H1 (cell line): ENCODE measurements at regions not wholly inside any gene's neighbourhood (a gene's known extent, or its start where the extent isn't known, plus 50 kb on each side); places are given as distances from the start of the nearest gene placed in this dataset.

ENCODE experiments used
- CTCF ChIA-PET: fragments of 300-600 bp; sonication (Branson Sonifier 250); formaldehyde crosslinking; loops from one replicate; lab custom pipeline; 2021; ENCODE audit not compliant: partially characterized antibody; lab: Charles Lee
- POLR2A ChIA-PET: fragments of 300-600 bp; sonication (Branson Sonifier 250); formaldehyde crosslinking; loops from one replicate; lab custom pipeline; 2021; ENCODE audit warnings: inconsistent platforms; ENCODE audit not compliant: partially characterized antibody; lab: Charles Lee
- DNase-seq, 2 experiments: peaks; one replicate each; pipeline versions ENCODE4 v3.0.0 to v3.0.0-alpha.2; 2010 to 2022; ENCODE audit warnings: low spot score in 2 of 2, low read depth in 1 of 2, mixed read lengths in 1 of 2
- FAIRE-seq: peaks from 2 replicates; lab custom pipeline; 2011; peaks lifted over from hg19 to GRCh38; lab: Jason Lieb, UNC
- H2AFZ ChIP-seq: 2 replicates; pipeline ENCODE4 v1.8.1; 2012; ENCODE audit warnings: low read length, inconsistent platforms
- H2AK5ac ChIP-seq: 2 replicates; pipeline ENCODE4 v1.6.1; 2013; ENCODE audit warnings: low read depth, low read length
- H2BK120ac ChIP-seq: replicated peaks from 2 replicates; pipeline ENCODE3; 2013; ENCODE audit warnings: low read depth, low read length, inconsistent platforms
- H2BK12ac ChIP-seq: 2 replicates; pipeline ENCODE4 v1.6.1; 2013; ENCODE audit warnings: low read depth, low read length
- H2BK15ac ChIP-seq: 2 replicates; pipeline ENCODE4 v1.6.1; 2013; ENCODE audit warnings: low read length
- H2BK20ac ChIP-seq: 2 replicates; pipeline ENCODE4 v1.6.1; 2013; ENCODE audit warnings: low read length
- H2BK5ac ChIP-seq: 2 replicates; pipeline ENCODE4 v1.6.1; 2013; ENCODE audit warnings: low read depth, low read length
- H3K14ac ChIP-seq: 2 replicates; pipeline ENCODE4 v1.6.1; 2013; ENCODE audit warnings: inconsistent platforms; ENCODE audit not compliant: insufficient read length
- H3K18ac ChIP-seq: 2 replicates; pipeline ENCODE4 v1.6.1; 2013; ENCODE audit warnings: low read length; ENCODE audit errors: extremely low read depth
- H3K23ac ChIP-seq: 2 replicates; pipeline ENCODE4 v1.6.1; 2013; ENCODE audit warnings: inconsistent platforms; ENCODE audit not compliant: insufficient read length
- H3K23me2 ChIP-seq: 2 replicates; pipeline ENCODE4 v1.6.1; 2013; ENCODE audit warnings: low read depth, low read length
- H3K27ac ChIP-seq: 2 replicates; pipeline ENCODE4 v1.6.1; 2011; ENCODE audit warnings: low read depth, low read length, inconsistent platforms
- H3K27me3 ChIP-seq, 4 experiments: replicated peaks in 1 of 4; 1 replicate in 1 of 4; 2 replicates in 3 of 4; pipeline versions ENCODE4 v1.6.1 to v1.8.1; 2011 to 2013; ENCODE audit warnings: low read length in 3 of 4, mild to moderate bottlenecking in 3 of 4, inconsistent platforms in 2 of 4, mixed read lengths in 2 of 4, moderate library complexity in 1 of 4; ENCODE audit not compliant: control insufficient read depth in 3 of 4, insufficient read depth in 3 of 4; ENCODE audit errors: extremely low read depth in 1 of 4
- H3K36me3 ChIP-seq, 4 experiments: 2 replicates each; pipeline versions ENCODE4 v1.6.1 to v1.8.1; 2011 to 2013; ENCODE audit warnings: mild to moderate bottlenecking in 4 of 4, low read length in 3 of 4, moderate library complexity in 2 of 4, control low read depth in 1 of 4, inconsistent platforms in 1 of 4; ENCODE audit not compliant: insufficient read depth in 4 of 4, control insufficient read depth in 2 of 4
- H3K4ac ChIP-seq: replicated peaks from 2 replicates; pipeline ENCODE3; 2013; ENCODE audit warnings: low read length, low read depth, mixed read lengths, inconsistent platforms; ENCODE audit not compliant: insufficient read length
- H3K4me1 ChIP-seq, 4 experiments: replicated peaks in 1 of 4; 1 replicate in 1 of 4; 2 replicates in 3 of 4; pipeline versions ENCODE4 v1.6.1 to v1.8.1; 2011 to 2013; ENCODE audit warnings: low read length in 3 of 4, inconsistent platforms in 2 of 4, mixed read lengths in 1 of 4; ENCODE audit not compliant: insufficient read depth in 4 of 4, control insufficient read depth in 3 of 4
- H3K4me2 ChIP-seq, 2 experiments: 2 replicates each; pipeline versions ENCODE4 v1.6.1 to v1.8.1; 2011 to 2013; ENCODE audit warnings: low read depth in 2 of 2, low read length in 2 of 2, control low read depth in 1 of 2, inconsistent platforms in 1 of 2, mild to moderate bottlenecking in 1 of 2; ENCODE audit not compliant: insufficient read depth in 1 of 2
- H3K4me3 ChIP-seq, 4 experiments: fragments of 200-600, 300-600 bp in 1 of 4; sonication (generic), shearing (Covaris generic), sonication (Bioruptor Twin) in 1 of 4; 2 replicates each; pipeline versions ENCODE4 v1.5.1 to v1.8.1; 2011 to 2016; ENCODE audit warnings: low read length in 4 of 4, low read depth in 3 of 4, control low read depth in 2 of 4, inconsistent platforms in 2 of 4, mild to moderate bottlenecking in 2 of 4, mixed read lengths in 1 of 4, moderate library complexity in 1 of 4; ENCODE audit not compliant: insufficient read depth in 2 of 4; ENCODE audit errors: extremely low read depth in 1 of 4
- H3K56ac ChIP-seq: replicated peaks from 2 replicates; pipeline ENCODE3; 2013; ENCODE audit warnings: low read depth, mild to moderate bottlenecking, mixed read lengths, low read length, inconsistent platforms; ENCODE audit not compliant: insufficient read length
- H3K79me1 ChIP-seq: 2 replicates; pipeline ENCODE4 v1.6.1; 2013; ENCODE audit warnings: low read depth, low read length, control low read depth
- H3K79me2 ChIP-seq, 2 experiments: 2 replicates each; pipeline versions ENCODE4 v1.6.1 to v1.8.1; 2012 to 2013; ENCODE audit warnings: low read length in 2 of 2, mild to moderate bottlenecking in 2 of 2, inconsistent platforms in 1 of 2; ENCODE audit not compliant: insufficient read depth in 2 of 2, control insufficient read depth in 1 of 2
- H3K9ac ChIP-seq, 4 experiments: replicated peaks in 1 of 4; 1 replicate in 1 of 4; 2 replicates in 3 of 4; pipeline versions ENCODE4 v1.6.1 to v1.8.1; 2011 to 2013; ENCODE audit warnings: low read depth in 3 of 4, low read length in 3 of 4, control low read depth in 2 of 4, mild to moderate bottlenecking in 2 of 4, moderate library complexity in 2 of 4, inconsistent platforms in 1 of 4; ENCODE audit errors: extremely low read depth in 1 of 4
- H3K9me3 ChIP-seq, 2 experiments: 2 replicates each; pipeline versions ENCODE4 v1.6.1 to v1.8.1; 2012 to 2013; ENCODE audit warnings: mild to moderate bottlenecking in 2 of 2, moderate library complexity in 2 of 2, control low read depth in 1 of 2, inconsistent platforms in 1 of 2, low read depth in 1 of 2, low read length in 1 of 2, mixed read lengths in 1 of 2; ENCODE audit not compliant: insufficient read depth in 2 of 2
- H4K20me1 ChIP-seq, 2 experiments: replicated peaks in 1 of 2; 2 replicates each; pipeline versions ENCODE3 to v1.8.1; 2011 to 2013; ENCODE audit warnings: inconsistent platforms in 2 of 2, low read length in 2 of 2, mild to moderate bottlenecking in 1 of 2; ENCODE audit not compliant: insufficient read depth in 2 of 2, control insufficient read depth in 1 of 2
- H4K5ac ChIP-seq: 2 replicates; pipeline ENCODE4 v1.6.1; 2013; ENCODE audit warnings: low read length, low read depth, mixed read lengths, inconsistent platforms; ENCODE audit not compliant: insufficient read length
- H4K8ac ChIP-seq: 2 replicates; pipeline ENCODE4 v1.8.0; 2013; ENCODE audit warnings: mild to moderate bottlenecking, moderate library complexity, low read length, inconsistent platforms; ENCODE audit not compliant: insufficient read depth; ENCODE audit errors: extremely low read depth
- H4K91ac ChIP-seq: replicated peaks from 2 replicates; pipeline ENCODE3; 2013; ENCODE audit warnings: low read length, mixed read lengths, inconsistent platforms; ENCODE audit not compliant: insufficient read length
- ASH2L ChIP-seq: fragments of 200-600, 300-600 bp; sonication (generic); IDR thresholded peaks from one replicate; pipeline ENCODE4 v1.7.1; 2017; ENCODE audit warnings: low read length
- CBX5 ChIP-seq: fragments of 300-800, 300-1000 bp; sonication (generic); IDR thresholded peaks from 2 replicates; pipeline ENCODE4 v1.7.1; 2016; ENCODE audit warnings: antibody characterized with exemption, low read length, low read depth
- CEBPB ChIP-seq: IDR thresholded peaks from 2 replicates; pipeline ENCODE4 v1.6.1; 2012; ENCODE audit warnings: low read depth, low read length
- EZH2 ChIP-seq: fragments of 200-600 bp; sonication (generic); IDR thresholded peaks from 2 replicates; pipeline ENCODE4 v1.7.1; 2012; ENCODE audit warnings: low read depth, mild to moderate bottlenecking, moderate library complexity, low read length, inconsistent platforms; ENCODE audit not compliant: severe bottlenecking
- GABPA ChIP-seq: IDR thresholded peaks from 2 replicates; pipeline ENCODE4 v1.6.1; 2011; ENCODE audit warnings: mild to moderate bottlenecking, low read length, moderate library complexity, borderline replicate concordance; ENCODE audit not compliant: insufficient read depth
- HDAC2 ChIP-seq, 2 experiments: fragments of 300-600 bp in 1 of 2; sonication (generic) in 1 of 2; IDR thresholded peaks; 2 replicates each; pipeline ENCODE4 v1.6.1; 2011 to 2012; ENCODE audit warnings: low read depth in 2 of 2, low read length in 2 of 2, mild to moderate bottlenecking in 2 of 2, moderate library complexity in 2 of 2, borderline replicate concordance in 1 of 2, inconsistent platforms in 1 of 2
- NANOG ChIP-seq: IDR thresholded peaks from 2 replicates; pipeline ENCODE4 v1.6.1; 2011; ENCODE audit warnings: low read length, low read depth, mild to moderate bottlenecking, inconsistent platforms; ENCODE audit not compliant: insufficient read depth, poor library complexity, severe bottlenecking
- POU5F1 ChIP-seq: IDR thresholded peaks from 2 replicates; pipeline ENCODE4 v1.6.1; 2011; ENCODE audit warnings: low read depth, mild to moderate bottlenecking, low read length, moderate library complexity
- RBBP5 ChIP-seq: IDR thresholded peaks from 2 replicates; pipeline ENCODE4 v1.7.1; 2012; ENCODE audit warnings: low read depth, mild to moderate bottlenecking, inconsistent platforms, low read length, moderate library complexity, borderline replicate concordance
- RFX5 ChIP-seq: IDR thresholded peaks from 2 replicates; pipeline ENCODE4 v1.6.1; 2011; ENCODE audit warnings: low read depth, low read length, improper control_type of control experiment, borderline replicate concordance
- RXRA ChIP-seq: IDR thresholded peaks from 2 replicates; pipeline ENCODE4 v1.6.1; 2011; ENCODE audit warnings: low read depth, mild to moderate bottlenecking, low read length, moderate library complexity; ENCODE audit not compliant: insufficient read depth
- SP4 ChIP-seq: IDR thresholded peaks from 2 replicates; pipeline ENCODE4 v1.6.1; 2012; ENCODE audit warnings: low read length, inconsistent platforms
- USF2 ChIP-seq: IDR thresholded peaks from 2 replicates; pipeline ENCODE4 v1.6.1; 2011; ENCODE audit warnings: low read length, improper control_type of control experiment
- ZNF274 ChIP-seq: IDR thresholded peaks from 2 replicates; pipeline ENCODE4 v1.7.0; 2012; ENCODE audit warnings: low read length, borderline replicate concordance; ENCODE audit errors: extremely low read depth
- WGBS, 2 experiments: shearing (Covaris generic) in 1 of 2; methylation state at CpG; one replicate each; pipeline versions ENCODE4 v1.1.6 to v1.1.7; 2013 to 2015; ENCODE audit warnings: low lambda C conversion rate in 2 of 2, mixed read lengths in 2 of 2, inconsistent platforms in 1 of 2, low coverage in 1 of 2, missing lambda C conversion rate in 1 of 2; ENCODE audit not compliant: insufficient replicate concordance in 2 of 2, insufficient coverage in 1 of 2, insufficient read length in 1 of 2; ENCODE audit errors: extremely low coverage in 1 of 2, missing lambda C conversion rate in 1 of 2; 5-methylcytosine and 5-hydroxymethylcytosine counted together

GRCh38 chr3:80114694-80115093 is 346.9 kb upstream of the ROBO1 start:
- H3K36me3 ChIP-seq = no peaks in the 10 kb centered on the region
- no peak overlapping the region for H2AK5ac ChIP-seq
- H3K4ac ChIP-seq = no peak overlapping the region
- H4K91ac ChIP-seq = no peak overlapping the region
- no peak overlapping the region for H3K9ac ChIP-seq
- H3K4me3 ChIP-seq = no peak overlapping the region
- FAIRE-seq = no peak
- H2BK15ac ChIP-seq = no peak overlapping the region
- no peaks in the 10 kb centered on the region for H3K79me1 ChIP-seq
- no peak overlapping the region for H2BK12ac ChIP-seq
- no peak overlapping the region for H2BK120ac ChIP-seq
- 100% methylated on average over 1 of the region's 1 CpG; no CpG with 5 or more reads in 1 of the 2 experiments for WGBS, 2 experiments
- ChIA-PET CTCF (no interaction called here), POLR2A (no interaction called here)
- no peaks in the 10 kb centered on the region for H4K20me1 ChIP-seq
- H4K5ac ChIP-seq = no peak overlapping the region
- H3K4me1 ChIP-seq = no peaks in the 10 kb centered on the region
- no peak for DNase-seq
- no peak overlapping the region for H3K27ac ChIP-seq
- H3K4me2 ChIP-seq = no peak overlapping the region
- H2AFZ ChIP-seq = no peak overlapping the region
- no peak overlapping the region for H2BK20ac ChIP-seq
- no peaks in the 10 kb centered on the region for H3K23me2 ChIP-seq
- H3K79me2 ChIP-seq = no peaks in the 10 kb centered on the region
- H3K23ac ChIP-seq = no peak overlapping the region
- H3K56ac ChIP-seq = no peak overlapping the region
- no peaks in the 10 kb centered on the region for H3K27me3 ChIP-seq
- H4K8ac ChIP-seq = no peak overlapping the region
- H3K18ac ChIP-seq = no peak overlapping the region
- H3K14ac ChIP-seq = no peak overlapping the region
- no peaks in the 10 kb centered on the region for H3K9me3 ChIP-seq
- no peak overlapping the region for H2BK5ac ChIP-seq
- TF ChIP-seq ZNF274 (no peak), SP4 (no peak), POU5F1 (no peak), NANOG (no peak), USF2 (no peak), EZH2 (no peak), RFX5 (no peak), CBX5 (no peak), ASH2L (no peak), RBBP5 (no peak), CEBPB (no peak), GABPA (no peak), RXRA (no peak), HDAC2 (IDR thresholded peaks at IDR 0.05; ENCODE audit: borderline replicate concordance in 1 of 2, low read depth in 2 of 2, low read length in 2 of 2) (no peak)
